HepG2 (cell line): ENCODE measurements at regions not wholly inside any gene's neighbourhood (a gene's known extent, or its start where the extent isn't known, plus 50 kb on each side); places are given as distances from the start of the nearest gene placed in this dataset.

Experiments
- ATAC-seq: fragments of 200-7000 bp; cut with Tn5 transposase; 3 replicates; pipeline ENCODE4 v1.9.1; 2020; ENCODE audit warnings: mild to moderate bottlenecking, moderate library complexity
- BruUV-seq: library from RNA; stranded (reverse); fragments of 400-500 nt; replicated peaks from 2 replicates; lab custom pipeline; 2021; lab: Mats Ljungman, UMichigan
- CTCF ChIA-PET: fragments of 300-600 bp; formaldehyde crosslinking; extraction: SDS; loops from one replicate; lab custom pipeline; 2021; ENCODE audit warnings: low total read pairs, inconsistent platforms, low intra/inter-chr PET ratio; lab: Yijun Ruan, JAX
- POLR2A ChIA-PET: fragments of 350-600 bp; sonication (Branson Sonifier 250); formaldehyde crosslinking; loops from one replicate; lab custom pipeline; 2020; ENCODE audit warnings: antibody characterized with exemption, inconsistent platforms; lab: Yijun Ruan, JAX
- DNase-seq: peaks from one replicate; pipeline ENCODE4 v3.0.0-alpha.2; 2015; ENCODE audit warnings: low spot score
- FAIRE-seq: peaks from 3 replicates; lab custom pipeline; 2011; peaks lifted over from hg19 to GRCh38; lab: Jason Lieb, UNC
- H2AFZ ChIP-seq: one replicate; pipeline ENCODE4 v1.6.1; 2011; ENCODE audit warnings: low read length, inconsistent platforms
- H3K27ac ChIP-seq: fragments of 300-600 bp; 3 replicates; pipeline ENCODE4 v1.8.0; 2011; ENCODE audit warnings: mixed run types, mild to moderate bottlenecking, mixed read lengths, low read length, inconsistent platforms; ENCODE audit not compliant: insufficient read depth; ENCODE audit errors: extremely low read length
- H3K27me3 ChIP-seq, 2 experiments: fragments of 200-600 bp in 1 of 2; 2 replicates in 1 of 2; 3 replicates in 1 of 2; pipeline versions ENCODE4 v1.6.0 to v1.8.0; 2011; ENCODE audit warnings: low read length in 2 of 2, mild to moderate bottlenecking in 2 of 2, moderate library complexity in 2 of 2, inconsistent platforms in 1 of 2; ENCODE audit not compliant: insufficient read depth in 2 of 2, control insufficient read depth in 1 of 2
- H3K36me3 ChIP-seq, 2 experiments: fragments of 200-600 bp in 1 of 2; replicated peaks in 1 of 2; 2 replicates in 1 of 2; 3 replicates in 1 of 2; pipeline versions ENCODE4 v1.5.1 to v1.8.0; 2011; ENCODE audit warnings: low read length in 2 of 2, inconsistent platforms in 1 of 2; ENCODE audit not compliant: insufficient read depth in 2 of 2, control insufficient read depth in 1 of 2
- H3K4me1 ChIP-seq: 2 replicates; pipeline ENCODE4 v1.5.1; 2012; ENCODE audit warnings: low read length, inconsistent platforms; ENCODE audit not compliant: insufficient read depth
- H3K4me2 ChIP-seq: 2 replicates; pipeline ENCODE4 v1.6.0; 2011; ENCODE audit warnings: low read depth, low read length, inconsistent platforms
- H3K4me3 ChIP-seq, 3 experiments: fragments of 200-600 bp in 1 of 3; sonication (generic), shearing (Covaris generic) in 1 of 3; replicated peaks in 1 of 3; 2 replicates each; pipeline ENCODE4 v1.5.1; 2011 to 2016; ENCODE audit warnings: low read length in 3 of 3, inconsistent platforms in 2 of 3, low read depth in 2 of 3, mild to moderate bottlenecking in 2 of 3, control low read depth in 1 of 3, mixed read lengths in 1 of 3; ENCODE audit not compliant: insufficient read depth in 1 of 3
- H3K79me2 ChIP-seq: one replicate; pipeline ENCODE4 v1.6.1; 2011; ENCODE audit warnings: low read length, inconsistent platforms; ENCODE audit not compliant: insufficient read depth
- H3K9ac ChIP-seq: 2 replicates; pipeline ENCODE4 v1.6.0; 2011; ENCODE audit warnings: mild to moderate bottlenecking, low read depth, low read length, inconsistent platforms; ENCODE audit not compliant: insufficient read depth
- H3K9me3 ChIP-seq: 2 replicates; pipeline ENCODE4 v1.5.1; 2012; ENCODE audit warnings: mild to moderate bottlenecking, low read length
- H4K20me1 ChIP-seq: 2 replicates; pipeline ENCODE4 v1.6.0; 2011; ENCODE audit warnings: inconsistent platforms, mild to moderate bottlenecking, low read length, moderate library complexity; ENCODE audit not compliant: insufficient read depth
- RFX3 ChIP-seq: IDR thresholded peaks from 2 replicates; pipeline ENCODE4 v1.6.1; 2016; ENCODE audit warnings: missing biosample characterization, missing genetic modification reagents
- SNAPC4 ChIP-seq: sonication (generic); formaldehyde crosslinking; IDR thresholded peaks from 2 replicates; pipeline ENCODE4 v1.4.0; 2020; ENCODE audit warnings: mild to moderate bottlenecking, missing genetic modification reagents
- SRSF1 ChIP-seq: fragments of 200-400 bp; formaldehyde crosslinking; optimal IDR thresholded peaks from 2 replicates; pipeline ENCODE3; 2017; ENCODE audit warnings: mild to moderate bottlenecking, low read depth, low read length, moderate library complexity
- ZNF550 ChIP-seq: sonication (generic); formaldehyde crosslinking; IDR thresholded peaks from 2 replicates; pipeline ENCODE4 v1.4.0; 2020; ENCODE audit warnings: mild to moderate bottlenecking, missing genetic modification reagents, borderline replicate concordance
- ZNF703 ChIP-seq: sonication (generic); formaldehyde crosslinking; IDR thresholded peaks from 2 replicates; pipeline ENCODE4 v1.5.1; 2020; ENCODE audit warnings: missing genetic modification reagents, mild to moderate bottlenecking, moderate library complexity, borderline replicate concordance
- ZNF83 ChIP-seq: sonication (generic); formaldehyde crosslinking; IDR thresholded peaks from 2 replicates; pipeline ENCODE4 v1.4.0; 2020; ENCODE audit warnings: missing genetic modification reagents, mild to moderate bottlenecking, borderline replicate concordance
- ZSCAN29 ChIP-seq: sonication (generic); formaldehyde crosslinking; conservative IDR thresholded peaks from 2 replicates; pipeline ENCODE4 v1.4.0; 2020; ENCODE audit warnings: mild to moderate bottlenecking, missing genetic modification reagents
- WGBS: methylation state at CpG from one replicate; pipeline ENCODE4 v1.1.6; 2017; ENCODE audit warnings: low lambda C conversion rate; 5-methylcytosine and 5-hydroxymethylcytosine counted together
- in situ Hi-C: cut with HindIII; loops from 2 replicates; pipeline ENCODE4 v1.10.0; 2017; ENCODE audit warnings: low pct_unique_long_range_greater_than_20kb; ENCODE audit not compliant: extremely low pct_ligation_motif_present
- intact Hi-C: fragments of 100-400 bp; cut with micrococcal nuclease; formaldehyde crosslinking; loops from one replicate; pipeline ENCODE4 v1.10.0; 2022; ENCODE audit not compliant: unreplicated experiment

GRCh38 chr15:49769225-49769624, 148.4 kb downstream of the DTWD1 start:
- Histone ChIP-seq H3K9me3 (peaks cover 10% of the 10 kb centered on the region; the same call in 1 of the 2 replicates), H3K27ac (no peak overlapping the region), H3K36me3 (no peaks in the 10 kb centered on the region), H3K4me1 (no peaks in the 10 kb centered on the region), H3K79me2 (no peaks in the 10 kb centered on the region), H3K4me3 (no peak overlapping the region), H4K20me1 (no peaks in the 10 kb centered on the region), H3K9ac (no peak overlapping the region), H2AFZ (no peak overlapping the region), H3K4me2 (no peak overlapping the region), H3K27me3 (no peaks in the 10 kb centered on the region)
- no TSS peak for BruUV-seq
- WGBS: 0% methylated on average over 1 of the region's 1 CpG
- CTCF ChIA-PET: no interaction called here
- no peak for ATAC-seq
- DNase-seq: no peak
- intact Hi-C loops: no loop called here
- FAIRE-seq: no peak
- TF ChIP-seq SNAPC4 (CRISPR knock-in tag) (no peak), SRSF1 (no peak), ZNF83 (no peak), RFX3 (CRISPR knock-in tag) (no peak), ZSCAN29 (CRISPR knock-in tag) (no peak), ZNF703 (no peak), ZNF550 (CRISPR knock-in tag) (no peak)
- in situ Hi-C loops: no loop called here
- POLR2A ChIA-PET: no interaction called here
